ENCODE measurements at regions not wholly inside any gene's neighbourhood (a gene's known extent, or its start where the extent isn't known, plus 50 kb on each side); places are given as distances from the start of the nearest gene placed in this dataset.
A peak's percentile ranks its signal among the peaks of the same experiment; 100 is the strongest.

- H3K9ac ChIP-seq (replicated peaks in 1 of 4; ENCODE audit: extremely low read depth in 1 of 4, low read depth in 3 of 4, low read length in 3 of 4) = no peak overlapping the region
- no peak overlapping the region for H2AFZ ChIP-seq (ENCODE audit: low read length)
- no peak overlapping the region for H3K27ac ChIP-seq (ENCODE audit: low read depth, low read length)
- H3K14ac ChIP-seq (ENCODE audit: insufficient read length) = no peak overlapping the region
- no peaks in the 10 kb centered on the region for H3K9me3 ChIP-seq (ENCODE audit: insufficient read depth in 2 of 2, low read depth in 1 of 2, low read length in 1 of 2)
- no peak overlapping the region for H3K23ac ChIP-seq (ENCODE audit: insufficient read length)
- no peak overlapping the region for H4K91ac ChIP-seq (replicated peaks; ENCODE audit: insufficient read length, low read length)
- WGBS, 2 experiments (ENCODE audit: extremely low coverage in 1 of 2, insufficient coverage in 1 of 2, insufficient read length in 1 of 2, insufficient replicate concordance in 2 of 2, low coverage in 1 of 2, low lambda C conversion rate in 2 of 2, missing lambda C conversion rate in 1 of 2) = 13% methylated on average over 1 of the region's 1 CpG; no CpG with 5 or more reads in 1 of the 2 experiments
- TF ChIP-seq CBX5 (IDR thresholded peaks at IDR 0.05; ENCODE audit: low read depth, low read length) (no peak), YY1 (IDR thresholded peaks at IDR 0.05; ENCODE audit: low read depth, low read length) (peak; percentile 43; the same call in 1 of the 2 replicates), TCF12 (IDR thresholded peaks at IDR 0.05; ENCODE audit: low read depth, low read length) (no peak), POLR2AphosphoS5 (IDR thresholded peaks at IDR 0.05; ENCODE audit: low read depth, low read length) (no peak), CEBPB (IDR thresholded peaks at IDR 0.05; ENCODE audit: low read depth, low read length) (peak; percentile 74), JUN (IDR thresholded peaks at IDR 0.05; ENCODE audit: low read depth, low read length) (no peak), EP300 (IDR thresholded peaks at IDR 0.05; ENCODE audit: borderline replicate concordance in 1 of 2, low read depth in 2 of 2, low read length in 2 of 2) (no peak)
- no peak overlapping the region for H2BK120ac ChIP-seq (replicated peaks; ENCODE audit: low read depth, low read length)
- H3K56ac ChIP-seq (replicated peaks; ENCODE audit: insufficient read length, low read depth, low read length) = no peak overlapping the region
- no peak overlapping the region for H3K18ac ChIP-seq (ENCODE audit: extremely low read depth, low read length)
- H3K4me3 ChIP-seq (ENCODE audit: extremely low read depth in 1 of 4, insufficient read depth in 2 of 4, low read depth in 3 of 4, low read length in 4 of 4) = no peak overlapping the region; a peak in 1 of 8 replicates
- no peaks in the 10 kb centered on the region for H3K27me3 ChIP-seq (replicated peaks in 1 of 4; ENCODE audit: control insufficient read depth in 3 of 4, extremely low read depth in 1 of 4, insufficient read depth in 3 of 4, low read length in 3 of 4)
- no peak overlapping the region for H4K8ac ChIP-seq (ENCODE audit: extremely low read depth, insufficient read depth, low read length)
- DNase-seq (ENCODE audit: low read depth in 1 of 2, low spot score in 2 of 2) (no peak), FAIRE-seq (peak; percentile 82)
- no peaks in the 10 kb centered on the region for H3K36me3 ChIP-seq (ENCODE audit: control insufficient read depth in 2 of 4, insufficient read depth in 4 of 4, low read length in 3 of 4)
- H2BK15ac ChIP-seq (ENCODE audit: low read length) = no peak overlapping the region
- no peak overlapping the region for H2BK12ac ChIP-seq (ENCODE audit: low read depth, low read length)
- H3K23me2 ChIP-seq (ENCODE audit: low read depth, low read length) = no peaks in the 10 kb centered on the region
- no peak overlapping the region for H2BK20ac ChIP-seq (ENCODE audit: low read length)
- ChIA-PET POLR2A (ENCODE audit: partially characterized antibody) (no interaction called here), CTCF (ENCODE audit: partially characterized antibody) (interaction anchor here (0.6 to 0.8 kb wide), 4 partner anchors 9 to 622 kb away, joined by 3 read pairs; no protein-coding TSS in a partner anchor)
- no peak overlapping the region for H2AK5ac ChIP-seq (ENCODE audit: low read depth, low read length)
- H3K4me2 ChIP-seq (ENCODE audit: insufficient read depth in 1 of 2, low read depth in 2 of 2, low read length in 2 of 2) = peak overlapping the region in 1 of 2 experiments; percentile 19; a peak in 2 of 4 replicates
- H3K4ac ChIP-seq (replicated peaks; ENCODE audit: insufficient read length, low read depth, low read length) = no peak overlapping the region
- no peaks in the 10 kb centered on the region for H3K79me2 ChIP-seq (ENCODE audit: control insufficient read depth in 1 of 2, insufficient read depth in 2 of 2, low read length in 2 of 2)
- H3K4me1 ChIP-seq (replicated peaks in 1 of 4; ENCODE audit: control insufficient read depth in 3 of 4, insufficient read depth in 4 of 4, low read length in 3 of 4) = peaks cover 0 to 8% (median 5%) of the 10 kb centered on the region in 4 experiments; a peak in 5 of 7 replicates
- H4K5ac ChIP-seq (ENCODE audit: insufficient read length, low read depth, low read length) = no peak overlapping the region
- no peak overlapping the region for H2BK5ac ChIP-seq (ENCODE audit: low read depth, low read length)
- H4K20me1 ChIP-seq (replicated peaks in 1 of 2; ENCODE audit: control insufficient read depth in 1 of 2, insufficient read depth in 2 of 2, low read length in 2 of 2) = no peaks in the 10 kb centered on the region
- H3K79me1 ChIP-seq (ENCODE audit: low read depth, low read length) = no peaks in the 10 kb centered on the region
These were observed 550.2 kb downstream of the STK39 start for GRCh38 chr2:167697194-167697593.
